GM21723 (cell line): ENCODE measurements at regions not wholly inside any gene's neighbourhood (a gene's known extent, or its start where the extent isn't known, plus 50 kb on each side); places are given as distances from the start of the nearest gene placed in this dataset.

Experiments
- ATAC-seq: cut with Tn5 transposase; IDR thresholded peaks from one replicate; pipeline ENCODE4 v1.9.1; 2021; ENCODE audit warnings: mild to moderate bottlenecking, moderate library complexity; ENCODE audit not compliant: unreplicated experiment

GRCh38 chr1:209231476-209232156, 351.9 kb upstream of the CAMK1G start:
- ATAC-seq, result no peak

- no peak for ATAC-seq
Observed at GRCh38 chr1:209232197-209232596, 351.3 kb upstream of the CAMK1G start.

DNA sequence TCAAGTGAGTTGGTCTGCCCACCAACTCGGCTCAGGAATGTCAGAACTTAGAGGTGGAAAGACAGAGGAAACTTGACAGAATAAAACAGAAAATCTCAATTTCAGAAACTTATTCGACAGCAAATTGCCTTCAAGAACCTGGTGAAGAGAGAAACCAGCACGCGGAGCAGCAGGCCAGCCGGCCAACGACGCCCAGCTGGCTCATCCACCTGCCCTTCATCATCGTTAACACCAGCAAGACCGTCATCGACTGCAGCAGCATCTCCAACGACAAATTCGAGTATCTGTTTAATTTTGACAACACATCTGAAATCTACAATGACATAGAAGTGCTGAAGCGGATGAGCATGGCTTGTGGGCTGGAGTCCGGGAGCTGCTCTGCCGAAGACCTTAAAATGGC, 350.8 kb upstream of the CAMK1G start:
- ATAC-seq, result no peak

GRCh38 chr1:209235166-209235565, 348.3 kb upstream of the CAMK1G start:
- ATAC-seq, result no peak

DNA sequence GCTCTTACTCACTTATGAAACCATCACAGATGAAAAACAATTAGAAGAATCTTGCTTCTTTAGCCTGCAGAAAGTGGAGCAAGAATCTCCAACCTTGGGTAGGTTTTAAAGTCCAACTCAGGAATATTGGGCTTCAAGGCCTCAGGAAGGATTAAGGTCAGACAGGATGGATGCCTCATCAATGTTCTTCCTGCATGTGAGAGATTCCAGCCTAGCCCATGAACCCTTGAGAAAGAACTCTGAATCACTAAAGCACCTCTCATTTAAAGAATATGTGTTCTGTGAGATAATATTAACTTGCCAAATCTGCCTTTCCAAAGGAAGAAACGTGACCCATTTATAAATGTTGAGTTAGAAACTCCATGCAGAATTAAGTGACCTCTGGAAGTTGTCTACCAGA, 345.2 kb upstream of the CAMK1G start:
- no peak for ATAC-seq

- ATAC-seq, result no peak
Observed at GRCh38 chr1:209240351-209240750, 343.2 kb upstream of the CAMK1G start.

GRCh38 chr1:209241487-209241886, 342.0 kb upstream of the CAMK1G start:
- ATAC-seq, result no peak

GRCh38 chr1:209248649-209249279, 334.8 kb upstream of the CAMK1G start:
- ATAC-seq, result peak; percentile 86

GRCh38 chr1:209249280-209249670, 334.2 kb upstream of the CAMK1G start:
- ATAC-seq, result no peak

DNA sequence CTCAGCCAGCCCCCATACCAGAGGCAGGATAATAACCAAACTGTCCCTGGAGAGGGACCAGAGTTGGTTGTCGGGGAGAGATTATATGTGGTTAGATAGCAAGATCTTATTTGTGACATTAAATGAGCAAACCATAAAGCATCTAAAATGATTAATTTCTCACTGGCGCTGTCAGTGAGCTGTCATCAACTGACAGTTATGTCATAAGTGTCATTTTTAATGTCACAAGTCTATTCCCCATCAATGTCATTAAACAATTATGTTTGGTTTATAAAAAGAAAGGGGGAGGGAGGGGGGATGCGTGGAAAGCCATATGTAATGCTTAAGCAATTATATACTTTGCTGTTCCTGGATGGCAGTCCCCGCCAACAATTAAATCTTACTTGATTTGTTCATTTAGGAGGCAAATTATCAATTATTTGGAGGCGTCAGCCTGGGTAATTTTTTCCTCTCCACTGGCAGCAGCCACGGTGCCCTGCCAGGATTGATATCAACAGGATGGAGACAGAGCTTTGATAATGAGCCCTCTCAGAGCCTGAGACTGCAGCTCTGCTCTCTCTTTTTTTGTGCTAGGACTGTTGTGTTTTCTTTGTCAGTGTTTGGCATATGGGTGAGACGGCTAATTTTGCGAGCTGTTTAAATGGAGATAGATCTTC, 333.6 kb upstream of the CAMK1G start:
- ATAC-seq, result no peak

- no peak for ATAC-seq
Observed at GRCh38 chr1:209250861-209251636, 332.5 kb upstream of the CAMK1G start.

DNA sequence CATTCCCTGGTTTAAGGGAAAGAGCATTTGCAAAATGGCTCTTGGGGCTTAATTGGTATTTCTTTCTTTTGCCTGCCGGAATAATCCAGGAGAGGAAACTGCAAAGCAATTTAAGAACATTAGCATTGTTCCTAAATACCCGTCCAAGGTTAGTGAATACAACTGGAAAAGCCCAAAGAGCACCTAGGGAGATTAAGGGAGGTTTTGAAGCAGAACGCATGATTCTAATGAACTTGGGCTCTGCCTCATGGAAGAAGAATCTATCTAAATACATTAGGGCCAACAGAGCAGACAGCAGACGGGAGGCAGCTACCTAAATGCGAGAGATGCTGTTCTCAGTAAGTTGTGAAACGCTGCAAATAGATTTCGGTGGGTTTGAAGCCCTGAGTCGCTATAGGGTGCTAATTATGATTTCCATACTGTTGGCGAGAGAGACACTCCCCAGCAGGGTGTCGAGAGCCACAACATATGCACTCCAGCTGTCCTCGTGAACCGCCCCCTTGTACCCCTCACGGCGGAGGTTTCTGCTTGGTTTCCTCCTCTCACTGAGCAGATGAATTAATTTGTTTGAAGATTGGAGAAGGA, 326.7 kb upstream of the CAMK1G start:
- no peak for ATAC-seq

GRCh38 chr1:209257454-209257853, 326.1 kb upstream of the CAMK1G start:
- ATAC-seq, result no peak

DNA sequence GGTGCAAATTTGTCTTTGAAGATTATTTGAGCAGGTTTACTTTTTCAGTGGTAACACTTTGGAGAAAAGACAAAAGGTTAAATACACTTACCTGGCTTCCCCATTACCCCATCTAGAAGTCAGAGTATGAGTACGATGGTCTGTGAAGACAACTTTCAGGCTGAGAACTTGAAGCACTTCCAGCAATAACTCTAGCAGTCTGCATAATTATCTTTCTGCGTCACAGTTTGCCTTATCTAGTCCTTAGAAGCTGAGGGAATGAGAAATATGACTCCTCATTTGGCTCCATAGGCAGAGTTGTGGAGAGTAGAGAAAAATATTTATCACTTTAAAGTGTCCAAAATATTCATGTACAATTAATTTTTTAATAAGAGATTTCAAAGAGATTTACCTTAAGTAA, 323.4 kb upstream of the CAMK1G start:
- no peak for ATAC-seq

DNA sequence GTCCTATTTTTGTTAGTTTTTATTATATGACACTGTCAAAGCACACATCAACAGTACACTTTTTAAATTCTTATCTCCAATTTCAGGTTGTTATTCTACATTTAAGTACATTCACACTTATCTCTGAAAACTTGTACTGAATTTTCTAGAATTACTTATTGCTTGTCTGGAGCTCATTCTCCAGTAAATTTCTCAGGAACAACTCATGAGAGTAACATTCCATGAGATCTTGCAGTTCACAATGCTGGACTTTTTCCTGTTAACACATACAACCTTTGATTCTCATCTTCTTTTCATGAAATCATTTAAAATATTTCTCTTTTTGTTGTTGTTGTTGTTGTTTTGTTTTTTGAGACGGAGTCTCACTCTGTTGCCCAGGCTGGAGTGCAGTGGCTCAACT, 320.9 kb upstream of the CAMK1G start:
- ATAC-seq, result no peak

DNA sequence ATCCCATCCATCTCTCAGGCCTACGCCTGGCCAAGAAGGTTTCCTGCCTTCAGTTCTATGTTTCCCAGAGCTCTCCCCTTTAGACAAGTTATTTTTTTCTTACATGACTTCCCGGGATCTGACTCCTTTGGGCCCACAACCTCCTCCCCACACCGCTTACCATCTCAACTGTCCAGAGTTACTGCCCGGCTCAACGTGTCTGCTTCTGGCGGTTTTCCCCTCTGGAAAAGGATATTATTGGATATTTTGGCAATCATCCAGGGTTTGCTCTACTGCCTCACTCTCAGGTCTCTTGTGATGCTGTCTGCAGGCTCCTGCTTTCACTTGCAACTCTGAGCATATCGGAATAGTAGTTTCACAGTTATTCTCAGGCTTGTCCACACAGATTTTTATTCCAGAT, 318.2 kb upstream of the CAMK1G start:
- ATAC-seq, result no peak

DNA sequence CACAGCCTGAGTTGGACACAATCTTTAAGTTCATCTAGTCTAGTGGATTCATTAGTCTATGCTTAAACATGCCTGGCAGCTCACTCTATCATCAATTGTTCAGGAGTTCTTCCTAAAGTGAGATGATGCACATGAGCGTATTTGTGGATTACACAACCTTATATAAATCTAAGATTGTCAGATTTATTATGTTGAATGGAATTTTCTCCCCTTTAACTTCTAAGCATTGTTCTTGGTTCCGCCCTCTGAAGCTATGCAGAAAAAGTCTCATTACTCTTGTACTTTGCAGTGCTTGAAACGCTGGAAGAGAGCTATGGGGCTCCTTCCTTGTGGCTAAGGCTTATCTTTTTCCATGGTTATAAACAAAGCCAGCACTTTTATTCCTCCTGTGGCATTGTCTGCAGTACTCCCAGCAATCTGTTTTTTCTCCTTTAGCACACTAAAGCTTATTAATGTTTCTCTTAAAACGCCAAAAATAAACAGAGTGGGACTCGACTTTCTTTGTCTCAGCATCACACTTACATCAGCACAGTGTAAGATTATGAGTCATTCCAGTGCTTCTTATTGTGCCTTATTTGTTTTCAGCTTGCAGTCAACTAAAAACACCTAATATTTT, 316.8 kb upstream of the CAMK1G start:
- no peak for ATAC-seq

DNA sequence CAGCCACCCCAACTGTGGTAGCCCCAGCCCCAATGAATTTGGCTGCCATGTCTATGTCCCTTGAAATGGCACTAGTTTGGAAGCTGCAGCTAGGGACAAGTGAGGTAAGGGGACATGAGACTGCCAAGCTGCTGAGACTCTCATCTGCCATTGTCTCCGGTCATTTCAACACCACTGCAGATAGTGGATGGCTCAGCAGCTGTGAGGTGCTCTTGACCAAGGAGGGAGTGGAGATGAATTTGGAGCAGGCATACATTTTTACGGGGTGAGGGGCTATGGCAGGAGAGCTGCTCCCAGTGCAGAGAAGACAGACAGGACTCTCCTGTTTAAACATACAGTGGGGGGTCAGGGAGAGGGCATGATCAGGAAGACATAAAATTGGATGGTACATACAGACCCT, 315.5 kb upstream of the CAMK1G start:
- no peak for ATAC-seq

DNA sequence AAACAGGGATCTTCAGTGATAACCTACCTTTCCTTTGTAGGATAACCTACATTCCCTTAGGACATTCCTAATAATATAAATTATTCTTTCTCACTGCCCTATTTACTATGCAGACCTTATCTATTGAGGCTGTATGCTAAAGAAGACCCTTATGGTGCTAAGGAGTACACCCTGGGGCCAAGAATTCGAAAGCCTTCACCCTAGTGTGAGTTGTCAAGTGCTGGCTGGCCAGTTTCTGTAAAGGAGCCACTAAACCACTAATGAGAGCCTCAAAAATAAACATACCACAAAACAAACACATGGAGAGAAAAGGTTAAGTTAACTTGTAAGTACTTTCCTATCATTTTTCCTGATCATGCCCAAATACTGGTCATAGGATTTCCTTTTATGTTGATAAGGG, 315.0 kb upstream of the CAMK1G start:
- ATAC-seq, result no peak

- no peak for ATAC-seq
Observed at GRCh38 chr1:209276321-209276720, 307.2 kb upstream of the CAMK1G start.

DNA sequence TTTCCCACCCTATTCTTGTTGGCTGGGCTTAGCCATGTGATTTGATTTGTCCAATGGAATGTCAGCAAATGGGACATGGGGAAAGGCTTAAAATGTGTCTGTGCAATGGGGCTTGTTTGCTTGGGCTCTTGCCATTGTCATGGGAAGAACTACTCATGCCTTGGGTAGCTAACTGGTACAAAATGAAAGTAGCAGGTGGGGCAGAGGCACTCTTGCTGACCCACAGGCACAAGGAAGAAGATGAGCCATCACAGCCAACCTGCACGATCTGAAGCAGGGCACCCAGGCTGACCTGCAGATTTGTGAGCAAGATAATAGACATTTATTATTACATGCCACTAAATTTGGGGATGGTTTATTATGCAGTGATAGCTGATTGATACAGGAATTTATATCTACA, 305.9 kb upstream of the CAMK1G start:
- ATAC-seq, result no peak
